Thoracic aorta (tissue), 2 donors: ENCODE measurements at regions not wholly inside any gene's neighbourhood (a gene's known extent, or its start where the extent isn't known, plus 50 kb on each side); places are given as distances from the start of the nearest gene placed in this dataset.

Experiments
- ATAC-seq: fragments of 150-250 bp; one replicate; pipeline ENCODE4 v1.8.0; 2017; ENCODE audit warnings: low read depth; ENCODE audit not compliant: insufficient number of reproducible peaks, low FRiP score
- DNase-seq: peaks from one replicate; pipeline ENCODE4 v3.0.0-alpha.2; 2020; ENCODE audit warnings: low spot score
- H3K27ac ChIP-seq, 2 donors: fragments of 200-600 bp; sonication (generic); 1 replicate in 1 of 2; 2 replicates in 1 of 2; pipeline ENCODE4 v1.5.1; 2016; ENCODE audit warnings: mild to moderate bottlenecking in 2 of 2, moderate library complexity in 2 of 2
- H3K27me3 ChIP-seq: fragments of 200-600 bp; sonication (generic); replicated peaks from 2 replicates; pipeline ENCODE4 v1.6.0; 2016; ENCODE audit warnings: mild to moderate bottlenecking; ENCODE audit not compliant: insufficient read depth
- H3K36me3 ChIP-seq: fragments of 200-600 bp; sonication (generic); one replicate; pipeline ENCODE4 v1.5.1; 2016
- H3K4me1 ChIP-seq, 2 donors: fragments of 200-600 bp; sonication (generic); 1 replicate in 1 of 2; 2 replicates in 1 of 2; pipeline versions ENCODE4 v1.5.1 to v1.6.0; 2016; ENCODE audit warnings: low read depth in 2 of 2, mild to moderate bottlenecking in 1 of 2; ENCODE audit not compliant: control insufficient read depth in 1 of 2
- H3K4me3 ChIP-seq: fragments of 200-600 bp; sonication (generic); 2 replicates; pipeline ENCODE4 v1.5.1; 2016; ENCODE audit warnings: mild to moderate bottlenecking
- H3K9me3 ChIP-seq: fragments of 200-600 bp; sonication (generic); 2 replicates; pipeline ENCODE4 v1.5.1; 2016
- TF ChIP-seq, protein P1 (sequence below): fragments of 200-600 bp; sonication (generic); IDR thresholded peaks from one replicate; pipeline ENCODE4 v1.5.1; 2019; ENCODE audit warnings: antibody characterized with exemption

DNA sequence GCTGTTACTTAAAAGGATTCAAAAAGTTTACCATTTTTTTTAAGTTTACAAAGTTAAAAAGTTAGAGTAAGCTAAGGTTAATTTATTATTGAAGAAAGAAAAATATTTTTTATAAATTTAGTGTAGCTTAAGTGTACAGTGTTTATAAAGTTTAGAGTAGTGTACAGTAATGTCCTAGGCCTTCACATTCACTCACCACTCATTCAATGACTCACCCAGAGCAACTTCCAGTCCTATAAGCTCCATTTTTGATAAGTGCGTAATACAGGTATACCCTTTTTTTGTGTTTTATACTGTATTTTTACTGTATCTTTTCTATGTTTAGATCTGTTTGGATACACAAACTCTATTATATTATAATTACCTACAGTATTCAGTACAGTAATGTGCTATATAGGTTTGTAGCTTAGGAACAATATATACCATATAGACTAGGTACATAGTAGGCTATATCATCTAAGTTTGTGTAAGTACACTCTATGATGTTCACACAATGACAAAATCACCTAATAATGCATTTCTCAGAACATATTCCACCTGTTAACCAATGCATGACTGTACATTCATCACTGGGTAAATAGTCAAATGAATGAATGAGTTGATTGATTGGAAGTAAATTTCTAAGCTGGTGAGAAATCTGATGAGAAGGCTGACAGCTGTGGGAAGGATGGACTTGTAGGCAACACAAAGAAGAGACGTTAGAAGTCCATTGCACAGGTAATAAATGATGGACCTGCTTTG is 95.2 kb upstream of the CDIN1 start:
- Histone ChIP-seq H3K9me3 (no peaks in the 10 kb centered on the region), H3K27ac (no peak overlapping the region), H3K36me3 (no peaks in the 10 kb centered on the region), H3K4me3 (no peak overlapping the region), H3K4me1 (no peaks in the 10 kb centered on the region), H3K27me3 (no peaks in the 10 kb centered on the region)
- ATAC-seq (no peak), DNase-seq (no peak)
- TF ChIP-seq, protein P1, sequence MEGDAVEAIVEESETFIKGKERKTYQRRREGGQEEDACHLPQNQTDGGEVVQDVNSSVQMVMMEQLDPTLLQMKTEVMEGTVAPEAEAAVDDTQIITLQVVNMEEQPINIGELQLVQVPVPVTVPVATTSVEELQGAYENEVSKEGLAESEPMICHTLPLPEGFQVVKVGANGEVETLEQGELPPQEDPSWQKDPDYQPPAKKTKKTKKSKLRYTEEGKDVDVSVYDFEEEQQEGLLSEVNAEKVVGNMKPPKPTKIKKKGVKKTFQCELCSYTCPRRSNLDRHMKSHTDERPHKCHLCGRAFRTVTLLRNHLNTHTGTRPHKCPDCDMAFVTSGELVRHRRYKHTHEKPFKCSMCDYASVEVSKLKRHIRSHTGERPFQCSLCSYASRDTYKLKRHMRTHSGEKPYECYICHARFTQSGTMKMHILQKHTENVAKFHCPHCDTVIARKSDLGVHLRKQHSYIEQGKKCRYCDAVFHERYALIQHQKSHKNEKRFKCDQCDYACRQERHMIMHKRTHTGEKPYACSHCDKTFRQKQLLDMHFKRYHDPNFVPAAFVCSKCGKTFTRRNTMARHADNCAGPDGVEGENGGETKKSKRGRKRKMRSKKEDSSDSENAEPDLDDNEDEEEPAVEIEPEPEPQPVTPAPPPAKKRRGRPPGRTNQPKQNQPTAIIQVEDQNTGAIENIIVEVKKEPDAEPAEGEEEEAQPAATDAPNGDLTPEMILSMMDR: no peak

DNA sequence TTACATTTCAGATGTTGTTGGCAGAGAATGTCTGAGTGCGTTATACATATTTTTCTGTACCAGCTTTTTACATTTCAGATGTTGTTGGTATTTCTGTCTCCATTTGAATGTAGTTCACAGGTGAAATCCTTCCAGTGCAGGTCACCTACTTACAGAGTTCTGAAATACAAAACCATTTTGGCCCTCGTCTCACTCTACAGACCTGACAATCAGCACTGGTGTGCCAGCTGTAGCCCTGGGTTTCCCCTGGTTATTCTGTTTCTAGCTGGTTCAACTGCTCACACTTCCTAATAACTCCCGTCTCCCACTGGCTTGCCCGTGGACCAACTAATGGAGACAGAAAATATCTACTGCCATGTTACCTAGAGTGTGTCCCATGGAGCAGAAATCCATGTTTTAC is 87.5 kb upstream of the CDIN1 start:
- no peak overlapping the region for H3K27ac ChIP-seq
- no peaks in the 10 kb centered on the region for H3K9me3 ChIP-seq
- no peaks in the 10 kb centered on the region for H3K36me3 ChIP-seq
- ATAC-seq: no peak
- no peak overlapping the region for H3K4me3 ChIP-seq
- TF ChIP-seq, protein P1: no peak
- H3K4me1 ChIP-seq: no peaks in the 10 kb centered on the region
- H3K27me3 ChIP-seq: no peaks in the 10 kb centered on the region
- DNase-seq: no peak

DNA sequence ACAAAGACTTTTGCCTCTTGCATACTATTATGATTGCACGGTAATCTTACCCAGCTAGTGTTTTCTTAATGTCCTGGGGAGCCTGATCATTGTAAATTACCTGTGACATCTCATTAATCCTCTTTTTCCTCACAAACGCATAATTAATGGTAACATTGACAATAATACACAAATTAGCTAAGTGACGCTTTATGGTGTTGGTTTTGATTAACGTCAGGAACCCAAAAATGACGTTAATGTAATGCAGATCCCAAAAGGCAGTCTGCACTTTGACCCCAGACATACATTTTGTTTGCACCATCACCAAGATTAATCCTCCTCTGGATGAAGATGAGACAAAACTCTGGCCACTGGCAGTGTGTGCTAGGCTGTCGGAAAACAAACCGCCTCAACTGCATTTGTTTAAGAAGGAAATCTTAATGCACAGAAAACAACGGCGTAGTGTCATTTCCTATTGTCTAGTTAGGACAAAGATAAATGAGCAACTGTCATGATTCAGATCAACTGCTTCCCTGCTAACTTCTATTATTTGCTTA is 83.9 kb upstream of the CDIN1 start:
- H3K36me3 ChIP-seq: no peaks in the 10 kb centered on the region
- H3K4me1 ChIP-seq: peaks cover 6 to 24% of the 10 kb centered on the region in 2 donors
- H3K9me3 ChIP-seq: no peaks in the 10 kb centered on the region
- no peak overlapping the region for H3K4me3 ChIP-seq
- H3K27me3 ChIP-seq: no peaks in the 10 kb centered on the region
- H3K27ac ChIP-seq: no peak overlapping the region
- TF ChIP-seq, protein P1: no peak
- ATAC-seq (no peak), DNase-seq (no peak)

DNA sequence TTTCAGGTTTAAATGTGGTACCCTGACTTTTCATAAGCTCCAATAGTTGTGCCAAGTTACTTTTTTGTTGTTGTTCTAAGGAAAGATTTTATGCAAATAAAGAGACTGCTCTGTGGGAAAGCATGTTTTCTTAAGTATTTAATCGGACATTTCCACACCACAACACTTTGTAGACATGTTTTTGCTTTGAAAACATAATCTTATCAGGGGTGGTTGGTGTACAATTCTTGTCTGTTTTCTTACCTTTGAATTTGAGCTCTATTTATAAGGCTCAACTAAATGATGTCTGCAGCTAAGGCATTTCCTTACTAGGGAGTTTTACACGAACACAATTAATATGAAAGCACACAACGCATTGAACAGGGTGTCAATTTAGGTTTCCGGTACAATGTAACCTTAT is 81.5 kb upstream of the CDIN1 start:
- no peaks in the 10 kb centered on the region for H3K9me3 ChIP-seq
- H3K27me3 ChIP-seq: no peaks in the 10 kb centered on the region
- H3K27ac ChIP-seq: no peak overlapping the region

DNA sequence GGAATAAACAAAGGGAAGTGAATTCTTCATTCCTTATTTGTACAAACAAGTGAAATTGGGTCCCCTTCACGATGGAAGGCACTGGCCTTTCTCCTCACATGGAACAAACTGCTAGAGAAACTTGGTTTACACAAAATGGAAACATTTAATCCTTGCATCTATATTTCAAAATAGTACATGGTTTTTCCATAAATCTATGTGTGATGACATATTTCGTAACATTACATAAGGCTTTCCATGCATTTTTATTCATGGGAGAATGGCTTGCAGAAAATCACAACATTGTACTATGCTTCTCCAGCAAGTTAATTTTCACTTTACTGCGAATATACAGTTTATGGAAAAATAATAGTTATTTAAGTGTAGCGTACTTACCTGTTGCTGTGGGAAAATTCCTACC is 81.0 kb upstream of the CDIN1 start:
- ATAC-seq: no peak
- H3K27me3 ChIP-seq: no peaks in the 10 kb centered on the region
- H3K27ac ChIP-seq: no peak overlapping the region
- peaks cover 9 to 35% of the 10 kb centered on the region in 2 donors for H3K4me1 ChIP-seq
- TF ChIP-seq, protein P1: no peak
- no peaks in the 10 kb centered on the region for H3K36me3 ChIP-seq
- DNase-seq: no peak
- H3K9me3 ChIP-seq: no peaks in the 10 kb centered on the region
- peak overlapping the region; percentile 21 for H3K4me3 ChIP-seq

More for the DNA sequence above, 81.5 kb upstream of the CDIN1 start:
- DNase-seq (no peak), ATAC-seq (no peak)
- TF ChIP-seq, protein P1: no peak
- H3K36me3 ChIP-seq: no peaks in the 10 kb centered on the region
- H3K4me3 ChIP-seq: peak overlapping the region; percentile 21
- peaks cover 9 to 35% of the 10 kb centered on the region in 2 donors for H3K4me1 ChIP-seq
